ENCODE measurements at regions not wholly inside any gene's neighbourhood (a gene's known extent, or its start where the extent isn't known, plus 50 kb on each side); places are given as distances from the start of the nearest gene placed in this dataset.

DNA sequence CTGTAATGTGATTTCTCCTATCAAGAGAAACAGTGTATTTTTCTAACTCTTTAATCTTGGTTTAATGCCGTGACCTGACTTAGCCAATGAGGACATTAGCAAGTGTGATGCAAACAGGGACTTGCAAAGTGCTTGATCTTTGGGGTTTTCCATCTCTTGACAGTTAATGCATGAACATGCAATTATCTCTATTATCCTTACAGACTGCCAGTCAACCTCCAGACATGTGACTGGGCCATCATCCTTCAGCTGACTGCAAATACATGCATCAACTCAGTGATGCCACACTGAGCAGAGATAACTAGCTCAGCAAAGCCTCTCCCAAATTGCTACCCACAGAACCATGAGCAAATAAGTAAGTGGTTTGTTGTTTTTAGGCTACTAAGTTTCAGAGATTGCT, 409.6 kb downstream of the GPAM start:
- TF ChIP-seq EP300 (IDR thresholded peaks at IDR 0.05) (no peak), POLR2A (IDR thresholded peaks at IDR 0.05) (no peak), POLR2AphosphoS5 (IDR thresholded peaks at IDR 0.05) (no peak)
- TF ChIP-seq, protein P1, sequence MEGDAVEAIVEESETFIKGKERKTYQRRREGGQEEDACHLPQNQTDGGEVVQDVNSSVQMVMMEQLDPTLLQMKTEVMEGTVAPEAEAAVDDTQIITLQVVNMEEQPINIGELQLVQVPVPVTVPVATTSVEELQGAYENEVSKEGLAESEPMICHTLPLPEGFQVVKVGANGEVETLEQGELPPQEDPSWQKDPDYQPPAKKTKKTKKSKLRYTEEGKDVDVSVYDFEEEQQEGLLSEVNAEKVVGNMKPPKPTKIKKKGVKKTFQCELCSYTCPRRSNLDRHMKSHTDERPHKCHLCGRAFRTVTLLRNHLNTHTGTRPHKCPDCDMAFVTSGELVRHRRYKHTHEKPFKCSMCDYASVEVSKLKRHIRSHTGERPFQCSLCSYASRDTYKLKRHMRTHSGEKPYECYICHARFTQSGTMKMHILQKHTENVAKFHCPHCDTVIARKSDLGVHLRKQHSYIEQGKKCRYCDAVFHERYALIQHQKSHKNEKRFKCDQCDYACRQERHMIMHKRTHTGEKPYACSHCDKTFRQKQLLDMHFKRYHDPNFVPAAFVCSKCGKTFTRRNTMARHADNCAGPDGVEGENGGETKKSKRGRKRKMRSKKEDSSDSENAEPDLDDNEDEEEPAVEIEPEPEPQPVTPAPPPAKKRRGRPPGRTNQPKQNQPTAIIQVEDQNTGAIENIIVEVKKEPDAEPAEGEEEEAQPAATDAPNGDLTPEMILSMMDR (IDR thresholded peaks at IDR 0.05), result no peak
- Histone ChIP-seq H3K9me3 (no peaks in the 10 kb centered on the region), H3K36me3 (no peaks in the 10 kb centered on the region), H3K4me3 (no peak overlapping the region), H3K27me3 (no peaks in the 10 kb centered on the region), H3K4me1 (no peaks in the 10 kb centered on the region), H3K27ac (no peak overlapping the region)
- no peak for DNase-seq
- intact Hi-C loops (cut with DNase I), result no loop called here
- 83 to 90% methylated on average over 1 of the region's 1 CpG for WGBS, 2 donors

DNA sequence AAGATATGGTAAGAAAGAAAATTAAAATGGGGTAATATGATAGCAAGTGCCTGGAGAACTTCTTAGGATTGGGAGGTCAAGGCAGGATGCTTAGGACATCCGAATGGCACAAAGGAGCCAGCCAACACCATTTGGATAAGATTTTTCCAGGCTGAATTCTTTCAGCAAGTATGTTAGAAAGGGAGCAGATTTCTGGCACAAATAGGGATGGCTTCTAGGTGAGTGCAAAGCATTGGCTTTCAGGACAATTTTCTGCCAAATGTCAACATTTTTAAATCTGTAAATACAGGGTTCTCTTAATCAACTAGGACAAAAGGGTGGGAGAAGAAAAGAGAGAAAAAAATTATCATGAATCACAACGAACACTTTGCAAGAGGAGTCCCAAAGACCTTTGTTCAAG, 409.1 kb downstream of the GPAM start:
- H3K9me3 ChIP-seq, result no peaks in the 10 kb centered on the region
- intact Hi-C loops (cut with DNase I), result no loop called here
- TF ChIP-seq POLR2A (IDR thresholded peaks at IDR 0.05) (no peak), POLR2AphosphoS5 (IDR thresholded peaks at IDR 0.05) (no peak), EP300 (IDR thresholded peaks at IDR 0.05) (no peak)
- TF ChIP-seq, protein P1 (IDR thresholded peaks at IDR 0.05), result no peak
- no peaks in the 10 kb centered on the region for H3K36me3 ChIP-seq
- WGBS, 2 donors, result 72 to 80% methylated on average over 2 of the region's 2 CpGs
- no peak overlapping the region for H3K27ac ChIP-seq
- H3K4me3 ChIP-seq, result no peak overlapping the region
- H3K27me3 ChIP-seq, result no peaks in the 10 kb centered on the region
- DNase-seq, result no peak
- no peaks in the 10 kb centered on the region for H3K4me1 ChIP-seq

DNA sequence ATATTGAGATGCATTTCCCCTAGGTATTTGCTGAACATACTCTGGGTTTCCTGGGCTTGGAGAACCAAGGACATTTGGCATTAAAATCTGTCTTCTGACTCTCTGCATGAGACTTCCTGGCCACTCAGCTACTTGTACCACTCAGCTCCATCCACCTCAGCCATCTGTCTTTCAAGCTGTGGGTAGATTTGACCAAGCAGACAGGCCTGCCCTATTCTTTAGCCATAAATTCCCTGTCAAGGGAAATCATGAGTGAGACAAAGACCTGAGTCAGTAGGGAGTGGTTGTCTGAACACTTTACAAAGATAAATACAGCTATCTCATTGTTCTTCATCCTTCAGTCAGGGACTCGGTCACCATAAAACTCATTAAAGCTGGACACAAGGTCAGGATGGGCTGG, 399.1 kb downstream of the GPAM start:
- Histone ChIP-seq H3K36me3 (no peaks in the 10 kb centered on the region), H3K27me3 (no peaks in the 10 kb centered on the region), H3K9me3 (no peaks in the 10 kb centered on the region), H3K27ac (no peak overlapping the region), H3K4me3 (no peak overlapping the region), H3K4me1 (no peaks in the 10 kb centered on the region)
- TF ChIP-seq, protein P1 (IDR thresholded peaks at IDR 0.05), result no peak
- TF ChIP-seq POLR2A (IDR thresholded peaks at IDR 0.05) (no peak), POLR2AphosphoS5 (IDR thresholded peaks at IDR 0.05) (no peak), EP300 (IDR thresholded peaks at IDR 0.05) (no peak)
- intact Hi-C loops (cut with DNase I), result no loop called here
- 17 to 63% methylated on average over 1 of the region's 1 CpG for WGBS, 2 donors
- no peak for DNase-seq

DNA sequence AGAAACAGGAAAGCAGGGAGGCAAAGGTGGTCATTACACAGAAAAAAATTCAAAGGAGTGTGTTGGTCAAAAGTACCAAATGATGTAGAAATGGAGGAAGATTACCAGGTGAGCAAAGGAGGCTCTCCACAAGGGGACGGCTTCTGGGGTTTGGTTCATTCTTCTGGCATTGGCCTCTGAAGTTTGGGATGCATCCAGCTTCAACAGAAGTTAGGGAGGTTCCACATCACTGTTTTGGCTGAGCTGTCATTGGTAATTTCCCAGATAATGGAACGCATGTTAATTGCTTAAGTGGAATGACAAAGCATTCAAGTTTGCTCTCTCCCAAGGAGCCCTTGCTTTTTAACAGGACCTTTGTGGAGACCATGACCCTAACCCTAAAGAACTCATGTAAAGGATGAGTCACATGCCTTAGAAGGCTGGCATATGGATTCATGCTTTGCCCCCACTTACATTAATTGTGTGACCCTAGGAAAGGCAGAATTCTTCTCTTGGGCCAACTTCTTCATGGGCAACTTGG, 398.6 kb downstream of the GPAM start:
- TF ChIP-seq POLR2A (IDR thresholded peaks at IDR 0.05), result no peak
- no peak overlapping the region for H3K4me3 ChIP-seq
- H3K9me3 ChIP-seq, result no peaks in the 10 kb centered on the region
- intact Hi-C loops (cut with DNase I), result no loop called here
- WGBS, 2 donors, result 73 to 77% methylated on average over 2 of the region's 2 CpGs
- H3K27me3 ChIP-seq, result no peaks in the 10 kb centered on the region
- DNase-seq, result no peak
- no peak overlapping the region for H3K27ac ChIP-seq
- no peaks in the 10 kb centered on the region for H3K36me3 ChIP-seq
- no peaks in the 10 kb centered on the region for H3K4me1 ChIP-seq

DNA sequence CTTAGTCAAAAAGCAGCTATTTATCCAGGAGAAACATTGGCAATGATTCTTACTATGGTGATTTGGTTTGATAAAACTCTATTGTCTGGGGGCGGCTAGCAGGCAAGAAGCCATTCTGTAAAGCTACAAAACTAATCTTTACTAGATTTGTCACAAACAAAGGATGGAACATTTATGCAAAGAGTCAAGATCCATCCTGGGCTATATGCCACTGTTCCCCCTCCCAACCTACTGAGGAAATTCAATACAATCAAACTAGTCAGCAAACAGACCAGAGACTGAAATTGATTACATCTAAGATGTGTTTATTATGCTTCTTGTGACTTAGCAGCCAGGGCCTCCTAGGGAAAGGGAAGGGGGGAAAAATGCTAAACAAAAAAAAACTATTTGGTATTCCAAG, 397.6 kb downstream of the GPAM start:
- H3K27ac ChIP-seq, result no peak overlapping the region
- H3K27me3 ChIP-seq, result no peaks in the 10 kb centered on the region
- H3K9me3 ChIP-seq, result no peaks in the 10 kb centered on the region
- no peaks in the 10 kb centered on the region for H3K36me3 ChIP-seq
- no peaks in the 10 kb centered on the region for H3K4me1 ChIP-seq
- WGBS, 2 donors, result 50 to 67% methylated on average over 1 of the region's 1 CpG
- no peak for DNase-seq
- TF ChIP-seq POLR2AphosphoS5 (IDR thresholded peaks at IDR 0.05) (no peak), EP300 (IDR thresholded peaks at IDR 0.05) (no peak), POLR2A (IDR thresholded peaks at IDR 0.05) (no peak)
- TF ChIP-seq, protein P1 (IDR thresholded peaks at IDR 0.05), result no peak
- intact Hi-C loops (cut with DNase I), result no loop called here
- no peak overlapping the region for H3K4me3 ChIP-seq

Data from sigmoid colon (tissue), 6 donors.